ENCODE measurements at regions not wholly inside any gene's neighbourhood (a gene's known extent, or its start where the extent isn't known, plus 50 kb on each side); places are given as distances from the start of the nearest gene placed in this dataset.

GRCh38 chr15:30030345-30030744, 52.4 kb upstream of the GOLGA8J start:
- Histone ChIP-seq H3K27me3 (ENCODE audit: control insufficient read depth, insufficient read depth, low read length) (no peaks in the 10 kb centered on the region), H3K4me1 (ENCODE audit: control insufficient read depth, insufficient read depth, low read length) (no peaks in the 10 kb centered on the region), H3K36me3 (ENCODE audit: control insufficient read depth, insufficient read depth, low read length) (no peaks in the 10 kb centered on the region), H3K27ac (ENCODE audit: low read length) (no peak overlapping the region), H3K9me3 (ENCODE audit: control insufficient read depth, insufficient read depth, low read length) (no peaks in the 10 kb centered on the region), H3K4me3 (ENCODE audit: low read length) (no peak overlapping the region)
- WGBS (ENCODE audit: insufficient coverage, insufficient read length) = no CpG with 5 or more reads among the region's 8 CpGs
- no peak for DNase-seq (ENCODE audit: low read depth, low spot score)

- Histone ChIP-seq H3K27me3 (ENCODE audit: control insufficient read depth, insufficient read depth, low read length) (no peaks in the 10 kb centered on the region), H3K27ac (ENCODE audit: low read length) (no peak overlapping the region), H3K9me3 (ENCODE audit: control insufficient read depth, insufficient read depth, low read length) (no peaks in the 10 kb centered on the region), H3K4me3 (ENCODE audit: low read length) (no peak overlapping the region), H3K4me1 (ENCODE audit: control insufficient read depth, insufficient read depth, low read length) (no peaks in the 10 kb centered on the region), H3K36me3 (ENCODE audit: control insufficient read depth, insufficient read depth, low read length) (no peaks in the 10 kb centered on the region)
- no peak for DNase-seq (ENCODE audit: low read depth, low spot score)
- WGBS (ENCODE audit: insufficient coverage, insufficient read length) = no CpG with 5 or more reads among the region's 6 CpGs
These were observed 58.9 kb upstream of the GOLGA8J start for GRCh38 chr15:30023798-30024295.

GRCh38 chr15:30010746-30011145, 72.0 kb upstream of the GOLGA8J start:
- Histone ChIP-seq H3K36me3 (ENCODE audit: control insufficient read depth, insufficient read depth, low read length) (no peaks in the 10 kb centered on the region), H3K4me3 (ENCODE audit: low read length) (no peak overlapping the region), H3K27me3 (ENCODE audit: control insufficient read depth, insufficient read depth, low read length) (no peaks in the 10 kb centered on the region), H3K4me1 (ENCODE audit: control insufficient read depth, insufficient read depth, low read length) (no peaks in the 10 kb centered on the region), H3K27ac (ENCODE audit: low read length) (no peak overlapping the region), H3K9me3 (ENCODE audit: control insufficient read depth, insufficient read depth, low read length) (no peaks in the 10 kb centered on the region)
- no peak for DNase-seq (ENCODE audit: low read depth, low spot score)
- no CpG with 5 or more reads among the region's 2 CpGs for WGBS (ENCODE audit: insufficient coverage, insufficient read length)

- Histone ChIP-seq H3K27me3 (ENCODE audit: control insufficient read depth, insufficient read depth, low read length) (no peaks in the 10 kb centered on the region), H3K4me1 (ENCODE audit: control insufficient read depth, insufficient read depth, low read length) (no peaks in the 10 kb centered on the region), H3K4me3 (ENCODE audit: low read length) (no peak overlapping the region), H3K27ac (ENCODE audit: low read length) (no peak overlapping the region), H3K9me3 (ENCODE audit: control insufficient read depth, insufficient read depth, low read length) (no peaks in the 10 kb centered on the region), H3K36me3 (ENCODE audit: control insufficient read depth, insufficient read depth, low read length) (no peaks in the 10 kb centered on the region)
- no CpG with 5 or more reads among the region's 1 CpG for WGBS (ENCODE audit: insufficient coverage, insufficient read length)
- no peak for DNase-seq (ENCODE audit: low read depth, low spot score)
These were observed 74.6 kb upstream of the GOLGA8J start for GRCh38 chr15:30008156-30008555.

GRCh38 chr15:30001602-30002001, 81.2 kb upstream of the GOLGA8J start:
- WGBS (ENCODE audit: insufficient coverage, insufficient read length) = no CpG with 5 or more reads among the region's 5 CpGs

GRCh38 chr15:29998033-29998432, 84.7 kb upstream of the GOLGA8J start:
- no peaks in the 10 kb centered on the region for H3K9me3 ChIP-seq (ENCODE audit: control insufficient read depth, insufficient read depth, low read length)
- H3K4me3 ChIP-seq (ENCODE audit: low read length) = no peak overlapping the region
- WGBS (ENCODE audit: insufficient coverage, insufficient read length) = no CpG with 5 or more reads among the region's 2 CpGs
- no peak for DNase-seq (ENCODE audit: low read depth, low spot score)
- H3K27me3 ChIP-seq (ENCODE audit: control insufficient read depth, insufficient read depth, low read length) = no peaks in the 10 kb centered on the region
- no peaks in the 10 kb centered on the region for H3K4me1 ChIP-seq (ENCODE audit: control insufficient read depth, insufficient read depth, low read length)
- H3K27ac ChIP-seq (ENCODE audit: low read length) = no peak overlapping the region
- H3K36me3 ChIP-seq (ENCODE audit: control insufficient read depth, insufficient read depth, low read length) = no peaks in the 10 kb centered on the region

More at GRCh38 chr15:30001602-30002001, 81.2 kb upstream of the GOLGA8J start:
- Histone ChIP-seq H3K4me1 (ENCODE audit: control insufficient read depth, insufficient read depth, low read length) (no peaks in the 10 kb centered on the region), H3K4me3 (ENCODE audit: low read length) (no peak overlapping the region), H3K27me3 (ENCODE audit: control insufficient read depth, insufficient read depth, low read length) (no peaks in the 10 kb centered on the region), H3K36me3 (ENCODE audit: control insufficient read depth, insufficient read depth, low read length) (no peaks in the 10 kb centered on the region), H3K9me3 (ENCODE audit: control insufficient read depth, insufficient read depth, low read length) (no peaks in the 10 kb centered on the region), H3K27ac (ENCODE audit: low read length) (no peak overlapping the region)
- no peak for DNase-seq (ENCODE audit: low read depth, low spot score)

GRCh38 chr15:29997499-29997898, 85.3 kb upstream of the GOLGA8J start:
- no peaks in the 10 kb centered on the region for H3K27me3 ChIP-seq (ENCODE audit: control insufficient read depth, insufficient read depth, low read length)
- no peaks in the 10 kb centered on the region for H3K4me1 ChIP-seq (ENCODE audit: control insufficient read depth, insufficient read depth, low read length)
- DNase-seq (ENCODE audit: low read depth, low spot score) = no peak
- no peaks in the 10 kb centered on the region for H3K36me3 ChIP-seq (ENCODE audit: control insufficient read depth, insufficient read depth, low read length)
- WGBS (ENCODE audit: insufficient coverage, insufficient read length) = no CpG with 5 or more reads among the region's 6 CpGs
- no peak overlapping the region for H3K4me3 ChIP-seq (ENCODE audit: low read length)
- no peak overlapping the region for H3K27ac ChIP-seq (ENCODE audit: low read length)
- H3K9me3 ChIP-seq (ENCODE audit: control insufficient read depth, insufficient read depth, low read length) = no peaks in the 10 kb centered on the region

GRCh38 chr15:29994284-29994683, 88.5 kb upstream of the GOLGA8J start:
- no CpG with 5 or more reads among the region's 5 CpGs for WGBS (ENCODE audit: insufficient coverage, insufficient read length)
- DNase-seq (ENCODE audit: low read depth, low spot score) = no peak
- H3K4me1 ChIP-seq (ENCODE audit: control insufficient read depth, insufficient read depth, low read length) = no peaks in the 10 kb centered on the region
- H3K4me3 ChIP-seq (ENCODE audit: low read length) = no peak overlapping the region
- no peak overlapping the region for H3K27ac ChIP-seq (ENCODE audit: low read length)
- H3K27me3 ChIP-seq (ENCODE audit: control insufficient read depth, insufficient read depth, low read length) = no peaks in the 10 kb centered on the region
- no peaks in the 10 kb centered on the region for H3K9me3 ChIP-seq (ENCODE audit: control insufficient read depth, insufficient read depth, low read length)
- no peaks in the 10 kb centered on the region for H3K36me3 ChIP-seq (ENCODE audit: control insufficient read depth, insufficient read depth, low read length)

- Histone ChIP-seq H3K9me3 (ENCODE audit: control insufficient read depth, insufficient read depth, low read length) (no peaks in the 10 kb centered on the region), H3K27ac (ENCODE audit: low read length) (no peak overlapping the region), H3K27me3 (ENCODE audit: control insufficient read depth, insufficient read depth, low read length) (no peaks in the 10 kb centered on the region), H3K4me3 (ENCODE audit: low read length) (no peak overlapping the region), H3K4me1 (ENCODE audit: control insufficient read depth, insufficient read depth, low read length) (no peaks in the 10 kb centered on the region), H3K36me3 (ENCODE audit: control insufficient read depth, insufficient read depth, low read length) (no peaks in the 10 kb centered on the region)
- no peak for DNase-seq (ENCODE audit: low read depth, low spot score)
- no CpG with 5 or more reads among the region's 4 CpGs for WGBS (ENCODE audit: insufficient coverage, insufficient read length)
These were observed 91.8 kb upstream of the GOLGA8J start for GRCh38 chr15:29990954-29991353.

- peaks cover 2% of the 10 kb centered on the region; the same call in 1 of the 2 replicates for H3K4me1 ChIP-seq (ENCODE audit: control insufficient read depth, insufficient read depth, low read length)
- no CpG with 5 or more reads among the region's 2 CpGs for WGBS (ENCODE audit: insufficient coverage, insufficient read length)
These were observed 92.7 kb upstream of the GOLGA8J start for GRCh38 chr15:29990035-29990434.

GRCh38 chr15:29988701-29989100, 94.1 kb upstream of the GOLGA8J start:
- H3K9me3 ChIP-seq (ENCODE audit: control insufficient read depth, insufficient read depth, low read length) = no peaks in the 10 kb centered on the region
- H3K36me3 ChIP-seq (ENCODE audit: control insufficient read depth, insufficient read depth, low read length) = no peaks in the 10 kb centered on the region
- no peak overlapping the region for H3K27ac ChIP-seq (ENCODE audit: low read length)
- no CpG with 5 or more reads among the region's 3 CpGs for WGBS (ENCODE audit: insufficient coverage, insufficient read length)
- DNase-seq (ENCODE audit: low read depth, low spot score) = no peak
- no peak overlapping the region for H3K4me3 ChIP-seq (ENCODE audit: low read length)
- peaks cover 2% of the 10 kb centered on the region; the same call in 1 of the 2 replicates for H3K4me1 ChIP-seq (ENCODE audit: control insufficient read depth, insufficient read depth, low read length)
- no peaks in the 10 kb centered on the region for H3K27me3 ChIP-seq (ENCODE audit: control insufficient read depth, insufficient read depth, low read length)

More at GRCh38 chr15:29990035-29990434, 92.7 kb upstream of the GOLGA8J start:
- Histone ChIP-seq H3K27ac (ENCODE audit: low read length) (no peak overlapping the region), H3K9me3 (ENCODE audit: control insufficient read depth, insufficient read depth, low read length) (no peaks in the 10 kb centered on the region), H3K4me3 (ENCODE audit: low read length) (no peak overlapping the region), H3K36me3 (ENCODE audit: control insufficient read depth, insufficient read depth, low read length) (no peaks in the 10 kb centered on the region), H3K27me3 (ENCODE audit: control insufficient read depth, insufficient read depth, low read length) (no peaks in the 10 kb centered on the region)
- DNase-seq (ENCODE audit: low read depth, low spot score) = no peak

All from iPS DF 6.9 (cell line).